HG03558 (cell line): ENCODE measurements at regions not wholly inside any gene's neighbourhood (a gene's known extent, or its start where the extent isn't known, plus 50 kb on each side); places are given as distances from the start of the nearest gene placed in this dataset.

Experiments
- ATAC-seq: cut with Tn5 transposase; IDR thresholded peaks from one replicate; pipeline ENCODE4 v1.9.1; 2021; ENCODE audit warnings: moderate number of reproducible peaks; ENCODE audit not compliant: unreplicated experiment; ENCODE audit errors: extremely low read depth

- no peak for ATAC-seq
Observed at GRCh38 chr3:81962396-81962795, 201.0 kb upstream of the GBE1 start.

GRCh38 chr3:81958972-81959640 lies 197.7 kb upstream of the GBE1 start:
- no peak for ATAC-seq

GRCh38 chr3:81955878-81956277 lies 194.4 kb upstream of the GBE1 start:
- no peak for ATAC-seq

GRCh38 chr3:81953111-81953510 lies 191.7 kb upstream of the GBE1 start:
- no peak for ATAC-seq

GRCh38 chr3:81952141-81952540 lies 190.7 kb upstream of the GBE1 start:
- ATAC-seq, result no peak

- ATAC-seq, result no peak
Observed at GRCh38 chr3:81951636-81952035, 190.2 kb upstream of the GBE1 start.

GRCh38 chr3:81951106-81951505 lies 189.7 kb upstream of the GBE1 start:
- no peak for ATAC-seq

- no peak for ATAC-seq
Observed at GRCh38 chr3:81947359-81947758, 185.9 kb upstream of the GBE1 start.

GRCh38 chr3:81938681-81939080 lies 177.2 kb upstream of the GBE1 start:
- ATAC-seq, result no peak

- ATAC-seq, result no peak
Observed at GRCh38 chr3:81936817-81937216, 175.4 kb upstream of the GBE1 start.

GRCh38 chr3:81932681-81933080 lies 171.2 kb upstream of the GBE1 start:
- no peak for ATAC-seq

- no peak for ATAC-seq
Observed at GRCh38 chr3:81931265-81932251, 170.1 kb upstream of the GBE1 start.

- no peak for ATAC-seq
Observed at GRCh38 chr3:81929697-81930096, 168.3 kb upstream of the GBE1 start.

GRCh38 chr3:81927811-81928210 lies 166.4 kb upstream of the GBE1 start:
- ATAC-seq, result no peak

GRCh38 chr3:81925385-81925784 lies 163.9 kb upstream of the GBE1 start:
- no peak for ATAC-seq

- ATAC-seq, result no peak
Observed at GRCh38 chr3:81923038-81923437, 161.6 kb upstream of the GBE1 start.

- no peak for ATAC-seq
Observed at GRCh38 chr3:81922404-81922803, 161.0 kb upstream of the GBE1 start.

- ATAC-seq, result no peak
Observed at GRCh38 chr3:81920816-81921215, 159.4 kb upstream of the GBE1 start.

- ATAC-seq, result no peak
Observed at GRCh38 chr3:81916890-81917289, 155.4 kb upstream of the GBE1 start.

- ATAC-seq, result no peak
Observed at GRCh38 chr3:81913886-81914663, 152.6 kb upstream of the GBE1 start.

- ATAC-seq, result no peak
Observed at GRCh38 chr3:81911221-81911620, 149.8 kb upstream of the GBE1 start.
